ENCODE measurements at regions not wholly inside any gene's neighbourhood (a gene's known extent, or its start where the extent isn't known, plus 50 kb on each side); places are given as distances from the start of the nearest gene placed in this dataset.
"Not testable (repeated sequence)": the region's sequence is repeated elsewhere in the genome, so short reads cannot be mapped to it uniquely, and the experiment has no call there.

GRCh38 chr9:81431641-81432040 is 257.7 kb downstream of the TLE1 start:
- peak; percentile 99 for DNase-seq (ENCODE audit: low read depth)

- peak; percentile 30 for DNase-seq (ENCODE audit: low read depth)
Observed at GRCh38 chr9:81430727-81431126, 258.6 kb downstream of the TLE1 start.

- peak; percentile 17 for DNase-seq (ENCODE audit: low read depth)
Observed at GRCh38 chr9:81427870-81428269, 261.5 kb downstream of the TLE1 start.

- no peak for DNase-seq (ENCODE audit: low read depth)
Observed at GRCh38 chr9:81424431-81424830, 264.9 kb downstream of the TLE1 start.

GRCh38 chr9:81423589-81424326 is 265.6 kb downstream of the TLE1 start:
- no peak for DNase-seq (ENCODE audit: low read depth)

GRCh38 chr9:81421090-81421489 is 268.3 kb downstream of the TLE1 start:
- not testable (repeated sequence) for DNase-seq (ENCODE audit: low read depth)

- no peak for DNase-seq (ENCODE audit: low read depth)
Observed at GRCh38 chr9:81420024-81420423, 269.3 kb downstream of the TLE1 start.

GRCh38 chr9:81417941-81418340 is 271.4 kb downstream of the TLE1 start:
- DNase-seq (ENCODE audit: low read depth) = no peak

- no peak for DNase-seq (ENCODE audit: low read depth)
Observed at GRCh38 chr9:81417299-81417675, 272.1 kb downstream of the TLE1 start.

- DNase-seq (ENCODE audit: low read depth) = peak; percentile 36
Observed at GRCh38 chr9:81416476-81417298, 272.7 kb downstream of the TLE1 start.

GRCh38 chr9:81414836-81415235 is 274.5 kb downstream of the TLE1 start:
- no peak for DNase-seq (ENCODE audit: low read depth)

GRCh38 chr9:81411961-81412360 is 277.4 kb downstream of the TLE1 start:
- DNase-seq (ENCODE audit: low read depth) = peak; percentile 88

- DNase-seq (ENCODE audit: low read depth) = peak; percentile 97
Observed at GRCh38 chr9:81410201-81410600, 279.1 kb downstream of the TLE1 start.

GRCh38 chr9:81408951-81409350 is 280.4 kb downstream of the TLE1 start:
- no peak for DNase-seq (ENCODE audit: low read depth)

GRCh38 chr9:81404931-81405598 is 284.3 kb downstream of the TLE1 start:
- DNase-seq (ENCODE audit: low read depth) = no peak

GRCh38 chr9:81397481-81398381 is 291.6 kb downstream of the TLE1 start:
- no peak for DNase-seq (ENCODE audit: low read depth)

GRCh38 chr9:81396528-81396927 is 292.8 kb downstream of the TLE1 start:
- peak; percentile 73 for DNase-seq (ENCODE audit: low read depth)

- DNase-seq (ENCODE audit: low read depth) = no peak
Observed at GRCh38 chr9:81395676-81396054, 293.7 kb downstream of the TLE1 start.

GRCh38 chr9:81394881-81395675 is 294.3 kb downstream of the TLE1 start:
- DNase-seq (ENCODE audit: low read depth) = no peak

GRCh38 chr9:81393985-81394811 is 295.1 kb downstream of the TLE1 start:
- peak; percentile 36 for DNase-seq (ENCODE audit: low read depth)
